ACHN (cell line): ENCODE measurements at regions not wholly inside any gene's neighbourhood (a gene's known extent, or its start where the extent isn't known, plus 50 kb on each side); places are given as distances from the start of the nearest gene placed in this dataset.

Experiments used
- DNase-seq: peaks from one replicate; pipeline ENCODE4 v3.0.0-alpha.2; 2015
- in situ Hi-C: cut with HindIII; loops from 2 replicates; pipeline ENCODE4 v1.10.0; 2017; ENCODE audit warnings: low sequenced_read_pairs, low pct_ligation_motif_present, low pct_unique_long_range_greater_than_20kb

- no peak for DNase-seq
- in situ Hi-C loops, result no loop called here
These were observed 368.1 kb upstream of the SEMA6D start for GRCh38 chr15:47349179-47349578.

- in situ Hi-C loops, result no loop called here
- DNase-seq, result no peak
These were observed 365.8 kb upstream of the SEMA6D start for GRCh38 chr15:47351501-47351900.

GRCh38 chr15:47352217-47352616, 365.1 kb upstream of the SEMA6D start:
- in situ Hi-C loops, result no loop called here
- DNase-seq, result no peak

- in situ Hi-C loops, result no loop called here
- no peak for DNase-seq
These were observed 361.5 kb upstream of the SEMA6D start for GRCh38 chr15:47355759-47356158.

DNA sequence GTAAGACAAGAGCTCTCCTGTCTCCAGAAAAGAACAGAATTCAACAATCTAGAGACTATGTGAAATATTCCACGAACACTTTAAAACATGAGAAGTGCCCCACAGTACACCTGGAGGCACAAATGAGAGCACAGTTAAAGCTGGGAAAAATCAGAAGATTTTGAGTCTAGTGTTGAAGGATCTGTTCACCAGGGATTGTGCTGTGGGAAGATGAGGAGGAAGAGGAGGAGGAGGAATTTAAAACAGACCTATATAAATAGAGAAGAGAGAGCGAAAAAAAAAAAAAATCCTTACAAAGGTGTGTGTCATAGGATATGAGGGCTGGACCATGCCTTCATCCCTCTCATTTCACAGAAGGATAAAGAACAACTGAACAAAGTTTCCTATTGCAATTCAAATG, 361.0 kb upstream of the SEMA6D start:
- in situ Hi-C loops, result no loop called here

DNA sequence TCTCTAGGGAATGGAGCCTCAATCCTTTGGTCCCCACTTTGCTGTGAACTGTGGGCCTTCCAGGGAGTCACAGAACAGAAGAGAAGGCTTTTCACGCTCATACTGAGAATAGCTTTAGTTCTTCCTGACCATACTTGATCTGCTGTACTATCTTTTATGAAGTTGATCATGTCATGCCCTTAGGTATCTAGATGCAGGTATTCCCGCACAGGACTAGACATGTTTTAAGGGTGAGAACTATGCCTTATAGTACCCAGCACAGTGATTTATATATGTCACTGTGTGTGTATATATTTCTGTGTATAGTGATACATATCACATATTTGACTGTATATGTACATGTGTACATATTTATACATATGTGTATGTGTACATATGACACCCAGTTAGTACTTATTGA, 358.4 kb upstream of the SEMA6D start:
- DNase-seq, result no peak
- in situ Hi-C loops, result no loop called here

More for the DNA sequence above, 361.0 kb upstream of the SEMA6D start:
- no peak for DNase-seq

GRCh38 chr15:47360305-47360704, 357.0 kb upstream of the SEMA6D start:
- DNase-seq, result no peak
- in situ Hi-C loops, result no loop called here

DNA sequence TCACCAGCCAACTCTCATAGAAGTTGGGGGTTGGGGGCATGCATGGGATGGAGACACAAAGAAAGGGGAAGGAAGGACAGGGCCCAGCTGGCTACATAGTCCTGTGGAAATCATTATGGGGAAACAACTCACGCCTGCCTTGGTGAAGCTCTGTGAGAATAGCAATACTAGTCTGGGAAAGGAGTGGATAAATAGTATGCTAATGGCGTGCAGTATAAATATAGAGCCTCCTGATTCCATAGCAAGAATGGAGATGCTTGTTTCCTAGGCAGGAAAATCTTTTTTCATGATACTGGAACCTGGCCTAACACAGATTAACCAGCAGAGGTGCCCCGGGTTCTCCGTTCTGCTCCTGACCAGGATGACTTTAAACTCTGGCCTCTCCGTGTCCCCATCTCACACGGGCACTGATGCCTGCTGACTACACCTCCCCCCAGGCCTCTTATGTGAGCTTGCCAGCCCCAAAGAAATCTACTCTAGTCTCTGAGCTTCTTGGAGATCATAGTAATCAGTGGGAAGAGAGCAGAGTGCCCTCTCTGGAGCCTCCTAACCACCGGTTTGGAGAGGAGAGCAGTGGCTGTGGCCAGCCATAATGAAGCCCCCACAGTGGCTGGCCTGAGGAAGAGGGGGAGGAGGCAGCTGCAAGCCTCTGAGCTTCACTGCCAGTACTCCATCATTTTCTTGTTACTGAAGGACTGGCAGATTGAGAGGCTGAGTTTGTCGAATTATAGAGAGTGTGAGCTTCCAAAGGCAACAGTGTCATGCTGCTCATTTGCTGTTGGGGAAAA, 355.0 kb upstream of the SEMA6D start:
- DNase-seq, result no peak
- in situ Hi-C loops, result no loop called here

DNA sequence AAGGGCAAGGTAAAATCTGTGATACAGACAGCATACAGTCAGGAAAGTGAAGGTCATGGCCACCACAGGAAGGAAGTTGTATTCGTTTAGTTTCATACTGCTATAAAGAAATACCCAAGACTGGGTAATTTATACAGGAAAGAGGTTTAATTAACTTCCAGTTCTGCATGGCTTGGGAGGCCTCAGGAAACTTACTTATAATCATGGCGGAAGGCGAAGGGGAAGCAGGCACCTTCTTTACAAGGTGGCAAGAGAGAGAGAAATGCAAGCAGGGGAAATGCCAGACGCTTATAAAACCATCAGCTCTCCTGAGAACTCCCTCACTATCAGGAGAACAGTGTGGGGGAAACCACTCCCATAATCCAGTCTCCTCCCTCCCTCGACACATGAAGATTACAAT, 353.7 kb upstream of the SEMA6D start:
- in situ Hi-C loops, result no loop called here
- no peak for DNase-seq

- DNase-seq, result no peak
- in situ Hi-C loops, result no loop called here
These were observed 352.8 kb upstream of the SEMA6D start for GRCh38 chr15:47364230-47365141.

GRCh38 chr15:47366884-47367283, 350.4 kb upstream of the SEMA6D start:
- in situ Hi-C loops, result no loop called here
- no peak for DNase-seq

DNA sequence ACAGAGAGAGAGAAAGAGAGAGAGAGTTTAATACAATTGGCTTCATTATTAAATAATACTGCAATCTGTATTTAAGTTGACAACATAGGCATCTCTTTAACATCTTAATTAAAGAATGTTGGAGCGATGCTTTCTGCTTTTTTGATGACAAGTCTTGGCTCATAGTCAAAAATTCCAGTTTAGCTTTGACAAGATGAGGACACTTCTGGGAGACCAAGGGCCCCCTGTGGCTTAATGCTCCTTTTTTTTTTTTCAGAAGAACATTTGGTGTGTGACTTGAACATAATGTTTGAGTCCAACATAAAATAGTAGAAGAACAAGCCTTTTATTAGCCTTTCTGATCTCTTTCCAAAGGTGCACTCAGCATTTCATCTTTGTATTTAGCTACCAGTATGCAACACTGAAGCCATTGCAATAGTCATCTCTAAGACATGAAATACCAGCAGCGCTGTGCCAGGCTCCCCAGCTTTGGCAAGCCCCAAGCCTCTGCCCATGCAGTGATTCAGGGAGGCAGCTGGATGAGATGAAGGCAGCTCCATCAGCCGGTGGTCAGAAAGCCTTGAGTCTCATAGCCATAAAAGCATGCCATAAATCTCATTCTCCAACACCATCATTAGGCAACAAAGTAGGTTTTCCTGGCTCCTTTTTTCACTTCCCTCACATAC, 349.4 kb upstream of the SEMA6D start:
- in situ Hi-C loops, result no loop called here
- DNase-seq, result no peak

- DNase-seq, result no peak
- in situ Hi-C loops, result no loop called here
These were observed 345.4 kb upstream of the SEMA6D start for GRCh38 chr15:47371939-47372338.

- peak; percentile 11 for DNase-seq
- in situ Hi-C loops, result no loop called here
These were observed 343.1 kb upstream of the SEMA6D start for GRCh38 chr15:47374222-47374621.

DNA sequence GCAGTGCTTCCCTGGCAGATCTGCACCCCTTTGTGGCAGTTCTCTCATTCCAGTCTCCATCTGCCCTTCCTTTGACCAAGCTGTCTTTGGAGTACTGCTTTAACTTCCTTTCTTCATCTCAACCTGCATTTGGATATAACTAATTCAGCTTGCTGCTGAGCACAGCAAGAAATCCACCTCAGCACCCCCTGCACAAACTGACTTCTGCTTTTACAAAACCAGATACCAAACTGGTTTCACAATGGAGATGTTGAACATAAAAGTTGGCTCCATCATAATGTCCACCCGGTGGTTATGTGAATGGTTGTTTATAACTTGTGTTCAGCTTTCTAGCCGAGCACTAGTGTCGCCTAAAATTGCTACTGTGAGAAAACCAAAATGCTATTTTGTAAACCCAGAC, 341.1 kb upstream of the SEMA6D start:
- in situ Hi-C loops, result no loop called here
- DNase-seq, result no peak

DNA sequence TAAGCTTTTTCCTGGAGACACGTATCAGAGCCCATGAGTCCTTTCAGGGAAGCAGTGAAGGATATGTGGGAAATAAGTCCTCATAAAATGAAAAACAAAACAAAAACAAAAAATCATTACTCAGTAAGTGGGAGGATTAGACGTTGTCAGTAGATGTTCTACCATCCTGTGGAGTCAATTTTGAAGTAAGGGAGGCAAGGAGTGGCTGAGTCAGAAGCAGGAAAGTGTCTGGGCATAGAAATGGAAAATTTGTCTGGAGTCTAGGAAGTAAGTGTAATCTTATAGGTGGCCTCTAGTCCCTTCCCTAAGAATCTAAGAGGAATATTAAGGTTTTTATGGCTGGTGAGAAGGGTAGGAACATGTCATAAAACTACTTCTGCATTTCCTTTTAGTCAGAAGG, 339.8 kb upstream of the SEMA6D start:
- in situ Hi-C loops, result no loop called here
- no peak for DNase-seq

DNA sequence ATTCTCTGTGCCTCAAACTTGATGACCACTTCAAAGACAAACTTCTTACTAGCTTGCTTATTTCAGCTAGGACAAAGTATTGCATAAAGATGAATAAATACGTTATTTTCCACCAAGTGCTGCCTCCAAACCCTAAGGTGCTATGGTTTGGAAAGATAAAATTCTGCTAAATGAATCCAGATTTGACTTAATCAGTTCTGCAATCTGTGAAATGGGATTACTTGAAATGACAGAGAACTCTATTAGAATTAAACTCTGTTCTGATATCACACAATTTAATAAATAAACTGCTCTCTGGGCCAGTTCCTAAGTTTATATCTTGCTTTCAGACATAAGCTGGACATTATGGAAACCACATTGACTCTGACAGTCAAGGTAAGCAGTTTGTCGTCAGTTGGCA, 338.8 kb upstream of the SEMA6D start:
- no peak for DNase-seq
- in situ Hi-C loops, result no loop called here

DNA sequence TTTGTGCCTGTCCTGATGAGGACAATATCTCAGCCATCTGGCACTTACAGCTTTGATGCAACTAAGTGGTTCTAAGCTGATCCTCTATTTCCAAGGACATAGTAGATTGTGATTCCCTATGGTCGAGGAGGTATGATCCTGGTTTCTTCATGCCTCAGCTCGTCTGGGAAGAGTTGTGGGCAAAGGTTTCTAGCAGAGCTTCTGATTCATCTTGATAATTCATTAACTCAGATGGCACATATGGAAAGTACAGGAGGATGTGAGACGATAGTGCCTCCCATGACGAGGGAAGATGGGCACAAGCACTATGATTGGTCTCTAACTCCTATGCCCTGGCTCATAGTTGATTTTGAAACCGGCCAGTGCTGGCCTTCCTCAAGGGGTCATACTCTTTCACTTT, 334.2 kb upstream of the SEMA6D start:
- in situ Hi-C loops, result no loop called here
- DNase-seq, result peak; percentile 7

DNA sequence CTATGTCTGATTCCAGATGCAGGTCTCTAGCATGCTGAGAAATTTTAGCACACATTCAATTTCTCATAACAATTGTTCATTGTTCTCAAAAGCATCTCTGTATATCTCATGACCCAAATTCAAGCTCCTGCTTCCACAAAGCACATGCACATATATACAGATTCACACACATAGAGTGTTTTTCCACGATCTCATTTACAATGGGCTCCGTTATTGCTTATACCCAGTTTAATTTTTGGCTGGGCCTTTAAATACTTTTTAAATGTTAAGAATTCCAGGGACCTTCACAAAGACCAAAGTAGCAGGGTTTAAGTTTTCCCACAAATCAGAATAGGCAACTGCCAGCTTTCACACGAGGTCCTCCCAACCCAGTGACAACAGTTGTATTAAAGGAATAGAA, 333.5 kb upstream of the SEMA6D start:
- DNase-seq, result no peak
- in situ Hi-C loops, result no loop called here
